ENCODE measurements at regions not wholly inside any gene's neighbourhood (a gene's known extent, or its start where the extent isn't known, plus 50 kb on each side); places are given as distances from the start of the nearest gene placed in this dataset.

GRCh38 chr4:126529997-126530396, 1102.8 kb upstream of the INTU start:
- TF ChIP-seq EZH2 (IDR thresholded peaks at IDR 0.05; ENCODE audit: borderline replicate concordance, low read depth, low read length, severe bottlenecking), result no peak
- TF ChIP-seq, protein P1, sequence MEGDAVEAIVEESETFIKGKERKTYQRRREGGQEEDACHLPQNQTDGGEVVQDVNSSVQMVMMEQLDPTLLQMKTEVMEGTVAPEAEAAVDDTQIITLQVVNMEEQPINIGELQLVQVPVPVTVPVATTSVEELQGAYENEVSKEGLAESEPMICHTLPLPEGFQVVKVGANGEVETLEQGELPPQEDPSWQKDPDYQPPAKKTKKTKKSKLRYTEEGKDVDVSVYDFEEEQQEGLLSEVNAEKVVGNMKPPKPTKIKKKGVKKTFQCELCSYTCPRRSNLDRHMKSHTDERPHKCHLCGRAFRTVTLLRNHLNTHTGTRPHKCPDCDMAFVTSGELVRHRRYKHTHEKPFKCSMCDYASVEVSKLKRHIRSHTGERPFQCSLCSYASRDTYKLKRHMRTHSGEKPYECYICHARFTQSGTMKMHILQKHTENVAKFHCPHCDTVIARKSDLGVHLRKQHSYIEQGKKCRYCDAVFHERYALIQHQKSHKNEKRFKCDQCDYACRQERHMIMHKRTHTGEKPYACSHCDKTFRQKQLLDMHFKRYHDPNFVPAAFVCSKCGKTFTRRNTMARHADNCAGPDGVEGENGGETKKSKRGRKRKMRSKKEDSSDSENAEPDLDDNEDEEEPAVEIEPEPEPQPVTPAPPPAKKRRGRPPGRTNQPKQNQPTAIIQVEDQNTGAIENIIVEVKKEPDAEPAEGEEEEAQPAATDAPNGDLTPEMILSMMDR (IDR thresholded peaks at IDR 0.05; ENCODE audit: borderline replicate concordance, extremely low read depth, low read length, poor library complexity, severe bottlenecking), result no peak
